AG09319 (cell line): ENCODE measurements at regions not wholly inside any gene's neighbourhood (a gene's known extent, or its start where the extent isn't known, plus 50 kb on each side); places are given as distances from the start of the nearest gene placed in this dataset.

ENCODE experiments used
- DNase-seq: peaks from one replicate; pipeline ENCODE4 v3.0.0-alpha.2; 2010; ENCODE audit warnings: low read depth; ENCODE audit errors: extremely low read depth
- CTCF ChIP-seq: IDR thresholded peaks from 2 replicates; pipeline ENCODE4 v1.5.1; 2011; ENCODE audit warnings: low read depth, mild to moderate bottlenecking, inconsistent platforms, low read length, moderate library complexity

GRCh38 chr4:81375745-81376144, 96.0 kb downstream of the RASGEF1B start:
- DNase-seq: no peak
- TF ChIP-seq CTCF: no peak

- peak; percentile 23 for TF ChIP-seq CTCF
- DNase-seq: no peak
Measured at GRCh38 chr4:81369886-81370285, 101.8 kb downstream of the RASGEF1B start.

GRCh38 chr4:81366779-81367178, 104.9 kb downstream of the RASGEF1B start:
- DNase-seq: no peak
- TF ChIP-seq CTCF: no peak

- DNase-seq: no peak
- no peak for TF ChIP-seq CTCF
Measured at GRCh38 chr4:81360737-81361136, 111.0 kb downstream of the RASGEF1B start.

- DNase-seq: no peak
- TF ChIP-seq CTCF: no peak
Measured at GRCh38 chr4:81359207-81359606, 112.5 kb downstream of the RASGEF1B start.

- TF ChIP-seq CTCF: no peak
- DNase-seq: no peak
Measured at GRCh38 chr4:81358154-81358553, 113.6 kb downstream of the RASGEF1B start.

GRCh38 chr4:81356621-81357020, 115.1 kb downstream of the RASGEF1B start:
- TF ChIP-seq CTCF: no peak
- DNase-seq: no peak
